ENCODE measurements at regions not wholly inside any gene's neighbourhood (a gene's known extent, or its start where the extent isn't known, plus 50 kb on each side); places are given as distances from the start of the nearest gene placed in this dataset.

GRCh38 chr17:33896263-33896662, 358.8 kb upstream of the CCL2 start:
- TF ChIP-seq POLR2A (IDR thresholded peaks at IDR 0.05) (no peak), EP300 (IDR thresholded peaks at IDR 0.05) (no peak), POLR2AphosphoS5 (IDR thresholded peaks at IDR 0.05) (no peak)
- TF ChIP-seq, protein P1, sequence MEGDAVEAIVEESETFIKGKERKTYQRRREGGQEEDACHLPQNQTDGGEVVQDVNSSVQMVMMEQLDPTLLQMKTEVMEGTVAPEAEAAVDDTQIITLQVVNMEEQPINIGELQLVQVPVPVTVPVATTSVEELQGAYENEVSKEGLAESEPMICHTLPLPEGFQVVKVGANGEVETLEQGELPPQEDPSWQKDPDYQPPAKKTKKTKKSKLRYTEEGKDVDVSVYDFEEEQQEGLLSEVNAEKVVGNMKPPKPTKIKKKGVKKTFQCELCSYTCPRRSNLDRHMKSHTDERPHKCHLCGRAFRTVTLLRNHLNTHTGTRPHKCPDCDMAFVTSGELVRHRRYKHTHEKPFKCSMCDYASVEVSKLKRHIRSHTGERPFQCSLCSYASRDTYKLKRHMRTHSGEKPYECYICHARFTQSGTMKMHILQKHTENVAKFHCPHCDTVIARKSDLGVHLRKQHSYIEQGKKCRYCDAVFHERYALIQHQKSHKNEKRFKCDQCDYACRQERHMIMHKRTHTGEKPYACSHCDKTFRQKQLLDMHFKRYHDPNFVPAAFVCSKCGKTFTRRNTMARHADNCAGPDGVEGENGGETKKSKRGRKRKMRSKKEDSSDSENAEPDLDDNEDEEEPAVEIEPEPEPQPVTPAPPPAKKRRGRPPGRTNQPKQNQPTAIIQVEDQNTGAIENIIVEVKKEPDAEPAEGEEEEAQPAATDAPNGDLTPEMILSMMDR (IDR thresholded peaks at IDR 0.05): no peak
- Histone ChIP-seq H3K9me3 (no peaks in the 10 kb centered on the region), H3K36me3 (no peaks in the 10 kb centered on the region), H3K27me3 (peaks cover 0 to 5% (median 4%) of the 10 kb centered on the region in 3 donors), H3K4me1 (no peaks in the 10 kb centered on the region), H3K4me3 (no peak overlapping the region), H3K27ac (no peak overlapping the region)
- intact Hi-C loops (cut with DNase I): no loop called here
- no peak for DNase-seq
- WGBS, 2 donors: 61 to 66% methylated on average over 6 of the region's 6 CpGs

GRCh38 chr17:33901085-33901484, 354.0 kb upstream of the CCL2 start:
- no peak for TF ChIP-seq POLR2AphosphoS5 (IDR thresholded peaks at IDR 0.05)
- TF ChIP-seq EP300 (IDR thresholded peaks at IDR 0.05): no peak
- no peak for TF ChIP-seq POLR2A (IDR thresholded peaks at IDR 0.05)
- TF ChIP-seq, protein P1 (IDR thresholded peaks at IDR 0.05): no peak
- Histone ChIP-seq H3K36me3 (no peaks in the 10 kb centered on the region), H3K9me3 (no peaks in the 10 kb centered on the region), H3K27me3 (peaks cover 0 to 4% (median 4%) of the 10 kb centered on the region in 3 donors), H3K4me3 (no peak overlapping the region), H3K4me1 (no peaks in the 10 kb centered on the region), H3K27ac (no peak overlapping the region)
- WGBS, 2 donors: 75 to 78% methylated on average over 2 of the region's 2 CpGs
- intact Hi-C loops (cut with DNase I): no loop called here
- DNase-seq: no peak

GRCh38 chr17:33902901-33903449, 352.1 kb upstream of the CCL2 start:
- WGBS, 2 donors: 54 to 74% methylated on average over 1 of the region's 1 CpG
- intact Hi-C loops (cut with DNase I): no loop called here
- Histone ChIP-seq H3K27ac (no peak overlapping the region), H3K27me3 (peaks cover 0 to 4% (median 0%) of the 10 kb centered on the region in 3 donors), H3K4me3 (no peak overlapping the region), H3K4me1 (no peaks in the 10 kb centered on the region), H3K36me3 (no peaks in the 10 kb centered on the region), H3K9me3 (no peaks in the 10 kb centered on the region)
- TF ChIP-seq POLR2AphosphoS5 (IDR thresholded peaks at IDR 0.05): no peak
- no peak for TF ChIP-seq POLR2A (IDR thresholded peaks at IDR 0.05)
- TF ChIP-seq, protein P1 (IDR thresholded peaks at IDR 0.05): no peak
- no peak for TF ChIP-seq EP300 (IDR thresholded peaks at IDR 0.05)
- no peak for DNase-seq

GRCh38 chr17:33904476-33904875, 350.6 kb upstream of the CCL2 start:
- no peaks in the 10 kb centered on the region for H3K4me1 ChIP-seq
- no peak for DNase-seq
- H3K4me3 ChIP-seq: no peak overlapping the region
- WGBS, 2 donors: 56 to 86% methylated on average over 4 of the region's 4 CpGs
- no peaks in the 10 kb centered on the region for H3K9me3 ChIP-seq
- peaks cover 0 to 4% (median 0%) of the 10 kb centered on the region in 3 donors for H3K27me3 ChIP-seq
- intact Hi-C loops (cut with DNase I): no loop called here
- no peak overlapping the region for H3K27ac ChIP-seq
- no peak for TF ChIP-seq POLR2AphosphoS5 (IDR thresholded peaks at IDR 0.05)
- TF ChIP-seq, protein P1 (IDR thresholded peaks at IDR 0.05): no peak
- H3K36me3 ChIP-seq: no peaks in the 10 kb centered on the region

DNA sequence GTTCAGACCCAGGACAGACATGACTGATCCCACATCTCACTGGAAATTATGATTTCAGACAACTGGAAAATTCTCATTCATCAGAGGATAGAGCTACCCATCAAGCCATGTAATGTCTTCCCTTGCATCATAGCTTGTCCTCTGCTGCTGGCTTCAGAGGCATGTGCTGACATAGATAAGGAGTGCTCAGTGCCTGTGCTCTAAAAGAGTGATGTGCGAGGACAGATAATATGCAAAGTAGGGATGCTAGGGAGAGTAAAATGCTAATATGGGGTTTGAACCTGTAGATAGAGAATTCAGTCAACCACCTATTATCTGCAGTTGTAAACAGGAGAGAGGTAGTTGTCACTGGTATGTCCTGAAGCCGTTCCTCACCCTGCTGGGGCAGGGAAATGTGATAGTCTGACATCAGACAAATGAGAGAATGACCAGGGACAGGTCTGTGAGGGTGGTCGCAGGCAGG, 349.7 kb upstream of the CCL2 start:
- Histone ChIP-seq H3K4me1 (no peaks in the 10 kb centered on the region), H3K9me3 (no peaks in the 10 kb centered on the region), H3K36me3 (no peaks in the 10 kb centered on the region), H3K27me3 (peaks cover 0 to under 1% (median 0%) of the 10 kb centered on the region in 3 donors), H3K27ac (no peak overlapping the region), H3K4me3 (no peak overlapping the region)
- intact Hi-C loops (cut with DNase I): no loop called here
- TF ChIP-seq, protein P1 (IDR thresholded peaks at IDR 0.05): no peak
- TF ChIP-seq EP300 (IDR thresholded peaks at IDR 0.05): no peak
- TF ChIP-seq POLR2A (IDR thresholded peaks at IDR 0.05): no peak
- WGBS, 2 donors: 56 to 58% methylated on average over 3 of the region's 3 CpGs
- no peak for DNase-seq
